GM10266 (cell line): ENCODE measurements at regions not wholly inside any gene's neighbourhood (a gene's known extent, or its start where the extent isn't known, plus 50 kb on each side); places are given as distances from the start of the nearest gene placed in this dataset.
"Not testable (repeated sequence)": the region's sequence is repeated elsewhere in the genome, so short reads cannot be mapped to it uniquely, and the experiment has no call there.

Experiments used
- DNase-seq: peaks from one replicate; pipeline ENCODE4 v3.0.0; 2012; ENCODE audit errors: extremely low spot score
- TF ChIP-seq, protein P1 (sequence below): IDR thresholded peaks from 2 replicates; pipeline ENCODE4 v1.5.1; 2012; ENCODE audit warnings: mild to moderate bottlenecking, low read depth; ENCODE audit not compliant: control insufficient read depth, insufficient read depth; ENCODE audit errors: missing control alignments

DNA sequence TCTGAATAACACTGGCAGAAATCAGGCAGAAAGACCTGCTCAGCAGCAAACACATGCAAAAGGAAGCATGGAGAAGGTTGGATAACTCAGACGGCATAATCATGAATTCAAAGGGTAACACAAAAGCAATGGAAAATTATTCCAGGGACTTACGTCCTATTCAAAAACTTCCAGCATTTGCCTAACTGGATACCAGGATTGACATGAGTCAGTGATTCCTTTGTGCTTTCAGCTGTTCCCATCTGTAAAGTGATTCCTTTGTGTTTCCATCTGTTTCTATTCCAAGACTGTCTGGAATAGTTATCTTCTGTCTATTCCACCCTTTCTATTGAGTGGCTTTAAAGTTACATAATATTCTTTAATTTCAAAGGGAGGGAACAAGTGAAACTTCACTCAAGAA is 1361.7 kb upstream of the CDH9 start:
- DNase-seq, result no peak
- TF ChIP-seq, protein P1, sequence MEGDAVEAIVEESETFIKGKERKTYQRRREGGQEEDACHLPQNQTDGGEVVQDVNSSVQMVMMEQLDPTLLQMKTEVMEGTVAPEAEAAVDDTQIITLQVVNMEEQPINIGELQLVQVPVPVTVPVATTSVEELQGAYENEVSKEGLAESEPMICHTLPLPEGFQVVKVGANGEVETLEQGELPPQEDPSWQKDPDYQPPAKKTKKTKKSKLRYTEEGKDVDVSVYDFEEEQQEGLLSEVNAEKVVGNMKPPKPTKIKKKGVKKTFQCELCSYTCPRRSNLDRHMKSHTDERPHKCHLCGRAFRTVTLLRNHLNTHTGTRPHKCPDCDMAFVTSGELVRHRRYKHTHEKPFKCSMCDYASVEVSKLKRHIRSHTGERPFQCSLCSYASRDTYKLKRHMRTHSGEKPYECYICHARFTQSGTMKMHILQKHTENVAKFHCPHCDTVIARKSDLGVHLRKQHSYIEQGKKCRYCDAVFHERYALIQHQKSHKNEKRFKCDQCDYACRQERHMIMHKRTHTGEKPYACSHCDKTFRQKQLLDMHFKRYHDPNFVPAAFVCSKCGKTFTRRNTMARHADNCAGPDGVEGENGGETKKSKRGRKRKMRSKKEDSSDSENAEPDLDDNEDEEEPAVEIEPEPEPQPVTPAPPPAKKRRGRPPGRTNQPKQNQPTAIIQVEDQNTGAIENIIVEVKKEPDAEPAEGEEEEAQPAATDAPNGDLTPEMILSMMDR, result no peak

DNA sequence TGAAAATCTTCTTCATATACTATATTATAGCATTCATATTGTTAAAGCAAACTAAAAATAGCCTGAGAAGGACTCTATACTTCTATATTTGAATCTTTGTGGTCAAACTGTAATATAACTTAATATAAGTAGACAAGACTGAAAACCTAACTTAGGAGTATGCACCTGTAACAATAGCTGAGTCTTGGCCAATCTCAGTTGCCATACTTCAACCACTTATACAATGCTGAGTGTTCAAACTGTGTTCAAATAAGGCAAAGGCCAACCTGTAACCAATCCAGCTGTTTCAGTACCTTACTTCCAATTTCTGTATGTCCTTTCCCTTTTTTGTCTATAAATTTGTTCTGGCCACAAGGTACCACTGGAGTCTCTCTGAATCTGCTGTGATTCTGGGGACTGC is 1360.8 kb upstream of the CDH9 start:
- DNase-seq, result no peak
- TF ChIP-seq, protein P1, result no peak

DNA sequence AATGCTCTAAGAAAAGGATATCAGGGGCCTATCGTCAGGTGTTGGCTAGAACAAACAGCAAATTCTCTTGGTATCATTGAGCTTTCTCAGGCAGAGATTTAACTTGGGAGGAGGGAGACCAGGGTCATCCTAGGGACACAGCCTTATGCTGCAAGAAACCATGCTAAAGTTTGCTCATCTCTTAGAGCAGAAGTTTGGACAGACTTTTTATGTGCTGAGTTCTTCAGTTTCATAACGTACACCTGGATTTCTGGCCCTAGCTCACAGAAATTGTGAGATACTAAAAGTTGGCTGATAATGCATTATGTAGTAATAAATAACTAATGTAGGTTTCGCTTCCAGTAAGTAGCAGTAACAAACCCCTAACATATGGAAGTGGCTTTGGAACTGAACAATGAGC is 1359.8 kb upstream of the CDH9 start:
- TF ChIP-seq, protein P1, result no peak
- DNase-seq, result no peak

DNA sequence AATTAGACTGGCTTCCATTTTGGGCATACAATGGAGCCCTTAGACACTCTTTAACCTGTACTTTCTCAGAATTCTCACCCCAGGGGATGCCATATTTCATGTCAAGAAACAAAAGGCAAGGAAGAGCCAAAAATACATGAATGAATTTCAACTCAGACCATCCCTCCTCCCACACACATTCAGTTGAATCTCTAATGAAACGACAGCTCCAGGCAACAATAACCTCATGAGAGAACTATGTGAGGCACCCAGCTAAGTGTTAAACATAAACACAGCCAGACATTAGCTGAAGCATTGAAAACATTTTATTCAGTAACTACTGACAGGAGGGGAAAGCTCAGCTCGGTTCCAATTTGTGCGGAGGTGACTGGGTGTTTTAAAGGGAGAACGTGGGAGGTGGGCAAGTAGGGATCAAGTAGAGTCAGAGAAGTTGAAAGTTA is 1359.1 kb upstream of the CDH9 start:
- no peak for DNase-seq
- TF ChIP-seq, protein P1, result no peak

DNA sequence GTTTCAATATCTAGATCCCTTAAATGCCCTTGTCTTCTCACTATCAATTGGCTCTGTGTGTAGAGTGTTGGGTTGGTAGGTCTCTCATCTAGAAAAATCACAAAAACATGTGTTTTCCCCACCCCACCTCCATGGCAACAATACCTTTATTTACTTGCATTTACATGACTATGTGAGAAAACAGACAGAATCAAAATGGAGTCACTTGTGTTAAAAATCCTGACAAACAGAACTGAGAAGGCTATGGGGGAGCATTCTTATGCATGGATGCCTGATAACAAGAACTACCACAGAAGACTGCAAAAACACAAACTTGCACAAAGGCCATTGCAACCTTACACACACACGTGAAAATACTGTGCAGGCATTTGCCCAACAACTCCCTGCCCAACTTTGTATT is 1352.9 kb upstream of the CDH9 start:
- TF ChIP-seq, protein P1, result no peak
- no peak for DNase-seq

DNA sequence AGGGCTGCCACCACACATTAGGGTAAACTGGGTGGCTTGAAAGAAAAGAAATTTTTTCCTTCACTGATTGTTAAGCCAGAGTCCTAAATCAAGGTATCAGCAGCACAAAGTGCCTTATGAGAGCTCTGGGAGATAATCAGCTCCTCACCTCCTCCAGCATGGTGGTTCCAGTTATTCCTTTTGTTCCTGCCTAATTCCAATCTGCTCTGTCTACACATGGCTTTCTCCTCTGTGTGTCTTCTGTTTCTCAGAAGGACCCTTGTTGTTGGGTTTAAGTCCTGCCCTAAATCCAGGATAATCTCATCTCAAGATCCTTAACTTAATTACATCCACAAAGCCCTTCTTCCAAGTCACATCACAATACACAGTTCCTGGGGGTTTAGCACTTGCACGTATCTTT is 1352.0 kb upstream of the CDH9 start:
- TF ChIP-seq, protein P1, result no peak
- no peak for DNase-seq

DNA sequence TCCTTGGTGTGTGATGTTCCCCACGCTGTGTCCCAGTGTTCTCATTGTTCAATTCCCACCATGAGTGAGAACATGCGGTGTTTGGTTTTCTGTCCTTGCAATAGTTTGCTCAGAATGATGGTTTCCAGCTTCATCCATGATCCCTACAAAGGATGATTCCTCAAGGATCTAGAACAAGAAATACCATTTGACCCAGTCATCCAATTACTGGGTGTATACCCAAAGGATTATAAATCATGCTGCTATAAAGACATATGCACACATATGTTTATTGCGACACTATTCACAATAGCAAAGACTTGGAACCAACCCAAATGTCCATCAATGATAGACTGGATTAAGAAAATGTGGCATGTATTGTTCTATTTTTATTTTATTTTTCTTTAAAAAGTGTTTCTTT is 1351.3 kb upstream of the CDH9 start:
- DNase-seq, result not testable (repeated sequence)

DNA sequence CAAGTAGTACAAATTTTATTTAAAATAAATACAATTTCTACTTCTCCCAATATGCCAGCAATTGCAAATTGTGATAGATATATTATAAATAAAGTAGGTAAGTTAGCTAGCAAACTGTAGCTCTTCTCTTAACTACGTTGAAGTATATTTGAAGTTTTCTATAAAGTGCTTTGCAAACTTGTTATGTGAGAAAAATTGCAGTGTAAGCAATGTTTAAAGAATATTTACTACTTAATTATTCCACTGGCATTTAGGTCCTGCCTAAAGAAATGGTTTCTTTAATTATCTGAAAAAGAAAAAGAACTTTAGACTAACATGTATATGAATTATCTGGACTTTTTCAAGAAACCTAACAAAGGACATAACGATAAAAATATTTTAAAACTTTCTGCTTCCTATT is 1350.0 kb upstream of the CDH9 start:
- TF ChIP-seq, protein P1, result no peak
- no peak for DNase-seq
